Uterus (tissue), 3 donors: ENCODE measurements at regions not wholly inside any gene's neighbourhood (a gene's known extent, or its start where the extent isn't known, plus 50 kb on each side); places are given as distances from the start of the nearest gene placed in this dataset.
"Not testable (repeated sequence)": the region's sequence is repeated elsewhere in the genome, so short reads cannot be mapped to it uniquely, and the experiment has no call there.

ENCODE experiments used
- DNase-seq, 2 donors: peaks; one replicate each; pipeline ENCODE4 v3.0.0-alpha.2; 2019 to 2020
- H3K27ac ChIP-seq, 2 donors: fragments of 200-600 bp; sonication (generic); 1 replicate in 1 of 2; 2 replicates in 1 of 2; pipeline ENCODE4 v1.5.1; 2016 to 2018
- H3K27me3 ChIP-seq, 2 donors: fragments of 200-600 bp; sonication (generic); one replicate each; pipeline ENCODE4 v1.5.1; 2018 to 2019; ENCODE audit warnings: control low read depth in 1 of 2
- H3K36me3 ChIP-seq, 2 donors: fragments of 200-600 bp; sonication (generic); one replicate each; pipeline ENCODE4 v1.5.1; 2019; ENCODE audit warnings: control low read depth in 1 of 2
- H3K4me1 ChIP-seq, 2 donors: fragments of 200-600 bp; sonication (generic); one replicate each; pipeline ENCODE4 v1.5.1; 2018 to 2019; ENCODE audit warnings: control low read depth in 1 of 2
- H3K4me3 ChIP-seq, 2 donors: fragments of 200-600 bp; sonication (generic); 1 replicate in 1 of 2; 2 replicates in 1 of 2; pipeline ENCODE4 v1.5.1; 2018 to 2019; ENCODE audit warnings: mild to moderate bottlenecking in 1 of 2
- H3K9me3 ChIP-seq, 2 donors: fragments of 200-600 bp; sonication (generic); one replicate each; pipeline ENCODE4 v1.5.1; 2019; ENCODE audit warnings: control low read depth in 1 of 2
- CTCF ChIP-seq, 4 experiments: fragments of 200-600 bp in 2 of 4; fragments of 450-650 bp in 2 of 4; sonication (generic) in 2 of 4; IDR thresholded peaks; one replicate each; pipeline ENCODE4 v1.5.1; 2016 to 2019; ENCODE audit warnings: antibody characterized with exemption in 4 of 4, mild to moderate bottlenecking in 2 of 4, moderate library complexity in 1 of 4
- POLR2A ChIP-seq, 2 donors: fragments of 450-650 bp; IDR thresholded peaks; one replicate each; pipeline ENCODE4 v1.6.1; 2016; ENCODE audit warnings: antibody characterized with exemption in 2 of 2, mild to moderate bottlenecking in 1 of 2, moderate library complexity in 1 of 2
- intact Hi-C: fragments of 100-400 bp; cut with DNase I; formaldehyde crosslinking; loops from one replicate; pipeline ENCODE4 v1.15.1; 2023; ENCODE audit warnings: low total_unique reads
- donor health status: DM: yes; HTN: yes; CAD: no.

GRCh38 chr14:87748558-87748957, 244.4 kb downstream of the GALC start:
- TF ChIP-seq CTCF (IDR thresholded peaks at IDR 0.05) (no peak), POLR2A (IDR thresholded peaks at IDR 0.05) (no peak)
- no peaks in the 10 kb centered on the region for H3K9me3 ChIP-seq
- H3K36me3 ChIP-seq = no peaks in the 10 kb centered on the region
- H3K27me3 ChIP-seq = no peaks in the 10 kb centered on the region
- H3K4me1 ChIP-seq = no peaks in the 10 kb centered on the region
- H3K27ac ChIP-seq = no peak overlapping the region
- intact Hi-C loops = no loop called here
- DNase-seq = no peak
- no peak overlapping the region for H3K4me3 ChIP-seq

DNA sequence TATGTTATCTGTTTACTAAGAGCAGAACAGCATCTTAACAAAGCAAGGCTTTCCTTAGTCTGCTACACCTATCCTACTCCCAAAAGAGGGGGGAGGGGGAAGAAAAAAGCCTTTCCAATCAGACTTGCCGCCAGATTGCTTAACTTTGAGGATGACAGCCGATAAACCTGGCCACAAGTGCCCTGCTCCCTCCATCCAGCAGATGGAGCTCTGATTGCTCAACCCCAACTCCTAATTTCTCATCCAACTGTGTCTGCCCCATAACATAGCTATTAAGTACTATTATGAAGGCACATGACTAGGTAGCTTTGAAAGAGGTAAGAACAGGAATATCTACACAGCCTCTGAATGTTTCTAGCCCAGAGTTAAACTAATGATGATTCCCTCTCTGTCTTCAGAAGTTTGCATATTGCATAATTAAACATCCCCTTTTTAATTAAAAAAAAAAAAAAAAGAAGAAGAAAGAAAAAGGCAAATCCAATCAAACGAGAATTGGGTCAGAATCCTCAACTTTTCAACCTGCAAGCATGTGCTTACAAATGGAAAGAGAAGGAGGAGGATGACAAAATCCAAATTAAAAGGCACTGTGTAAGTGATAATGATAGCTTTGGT, 247.4 kb downstream of the GALC start:
- Histone ChIP-seq H3K4me3 (no peak overlapping the region), H3K27me3 (no peaks in the 10 kb centered on the region), H3K4me1 (no peaks in the 10 kb centered on the region), H3K36me3 (no peaks in the 10 kb centered on the region), H3K27ac (no peak overlapping the region), H3K9me3 (no peaks in the 10 kb centered on the region)
- DNase-seq = no peak
- intact Hi-C loops = no loop called here
- TF ChIP-seq CTCF (IDR thresholded peaks at IDR 0.05) (peak in 2 of 4 experiments; percentile 36 to 55), POLR2A (IDR thresholded peaks at IDR 0.05) (no peak)

- intact Hi-C loops, H3K27me3 ChIP-seq, H3K4me3 ChIP-seq, DNase-seq, H3K4me1 ChIP-seq, H3K27ac ChIP-seq, H3K9me3 ChIP-seq, H3K36me3 ChIP-seq: not testable (repeated sequence)
These were observed 258.2 kb downstream of the GALC start for GRCh38 chr14:87734577-87735360.

- H3K4me3 ChIP-seq, intact Hi-C loops, H3K27me3 ChIP-seq: not testable (repeated sequence)
These were observed 259.9 kb downstream of the GALC start for GRCh38 chr14:87733115-87733514.

GRCh38 chr14:87732562-87732961, 260.4 kb downstream of the GALC start:
- H3K27ac ChIP-seq = no peak overlapping the region
- intact Hi-C loops = no loop called here
- no peaks in the 10 kb centered on the region for H3K9me3 ChIP-seq
- TF ChIP-seq POLR2A (IDR thresholded peaks at IDR 0.05) (no peak), CTCF (IDR thresholded peaks at IDR 0.05) (no peak)
- H3K4me3 ChIP-seq = no peak overlapping the region
- no peak for DNase-seq
- no peaks in the 10 kb centered on the region for H3K36me3 ChIP-seq
- H3K4me1 ChIP-seq = no peaks in the 10 kb centered on the region
- H3K27me3 ChIP-seq = no peaks in the 10 kb centered on the region

More at GRCh38 chr14:87733115-87733514, 259.9 kb downstream of the GALC start:
- not testable (repeated sequence) for H3K27ac ChIP-seq, H3K9me3 ChIP-seq, DNase-seq, H3K4me1 ChIP-seq, H3K36me3 ChIP-seq

GRCh38 chr14:87725318-87725717, 267.7 kb downstream of the GALC start:
- TF ChIP-seq POLR2A (IDR thresholded peaks at IDR 0.05) (no peak), CTCF (IDR thresholded peaks at IDR 0.05) (no peak)
- intact Hi-C loops = no loop called here
- Histone ChIP-seq H3K27ac (no peak overlapping the region), H3K4me3 (no peak overlapping the region), H3K27me3 (no peaks in the 10 kb centered on the region), H3K36me3 (no peaks in the 10 kb centered on the region), H3K4me1 (no peaks in the 10 kb centered on the region), H3K9me3 (no peaks in the 10 kb centered on the region)
- DNase-seq = no peak
